ENCODE measurements at regions not wholly inside any gene's neighbourhood (a gene's known extent, or its start where the extent isn't known, plus 50 kb on each side); places are given as distances from the start of the nearest gene placed in this dataset.

DNA sequence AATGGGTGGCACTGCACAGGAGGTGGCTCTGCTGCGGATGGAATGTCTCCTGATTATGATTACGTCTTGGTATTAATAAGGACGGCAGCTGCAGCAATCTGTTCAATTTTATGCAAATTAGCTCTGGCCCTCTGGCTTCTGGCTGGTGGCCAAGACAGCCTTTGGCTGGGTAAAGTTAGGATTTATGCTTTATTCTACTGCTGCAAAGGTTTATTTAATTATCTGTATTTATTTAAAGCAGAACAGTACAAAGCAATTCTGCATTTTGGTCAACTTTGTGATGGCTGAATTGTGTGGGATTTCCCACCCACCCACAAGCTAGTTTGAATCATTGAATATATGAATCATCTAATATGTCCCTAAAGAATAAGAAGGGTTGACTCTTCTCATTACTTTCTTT is 745.6 kb upstream of the FAM241A start:
- DNase-seq (ENCODE audit: low read depth, low spot score), result no peak
- no peak for ATAC-seq
- Histone ChIP-seq H3K27ac (ENCODE audit: low read length) (no peak overlapping the region), H3K4me3 (ENCODE audit: low read depth in 2 of 2, low read length in 2 of 2) (no peak overlapping the region), H3K9me3 (ENCODE audit: control insufficient read depth, insufficient read depth, low read depth, low read length) (no peaks in the 10 kb centered on the region), H3K27me3 (ENCODE audit: control insufficient read depth, insufficient read depth, low read length) (no peaks in the 10 kb centered on the region), H3K4me1 (ENCODE audit: control insufficient read depth, insufficient read depth, low read length) (no peaks in the 10 kb centered on the region), H3K36me3 (ENCODE audit: control insufficient read depth, insufficient read depth, low read length) (no peaks in the 10 kb centered on the region)
- in situ Hi-C loops (cut with HindIII; ENCODE audit: low pct_unique_long_range_greater_than_20kb, low sequenced_read_pairs) (no loop called here), intact Hi-C loops (cut with micrococcal nuclease; ENCODE audit: unreplicated experiment) (no loop called here)
- CTCF ChIA-PET, result no interaction called here
- TF ChIP-seq SIN3A (IDR thresholded peaks at IDR 0.05; ENCODE audit: borderline replicate concordance, insufficient read depth, low read depth, low read length), result no peak
- TF ChIP-seq POLR2AphosphoS5 (IDR thresholded peaks at IDR 0.05; ENCODE audit: low read depth, low read length), result no peak
- TF ChIP-seq, protein P1, sequence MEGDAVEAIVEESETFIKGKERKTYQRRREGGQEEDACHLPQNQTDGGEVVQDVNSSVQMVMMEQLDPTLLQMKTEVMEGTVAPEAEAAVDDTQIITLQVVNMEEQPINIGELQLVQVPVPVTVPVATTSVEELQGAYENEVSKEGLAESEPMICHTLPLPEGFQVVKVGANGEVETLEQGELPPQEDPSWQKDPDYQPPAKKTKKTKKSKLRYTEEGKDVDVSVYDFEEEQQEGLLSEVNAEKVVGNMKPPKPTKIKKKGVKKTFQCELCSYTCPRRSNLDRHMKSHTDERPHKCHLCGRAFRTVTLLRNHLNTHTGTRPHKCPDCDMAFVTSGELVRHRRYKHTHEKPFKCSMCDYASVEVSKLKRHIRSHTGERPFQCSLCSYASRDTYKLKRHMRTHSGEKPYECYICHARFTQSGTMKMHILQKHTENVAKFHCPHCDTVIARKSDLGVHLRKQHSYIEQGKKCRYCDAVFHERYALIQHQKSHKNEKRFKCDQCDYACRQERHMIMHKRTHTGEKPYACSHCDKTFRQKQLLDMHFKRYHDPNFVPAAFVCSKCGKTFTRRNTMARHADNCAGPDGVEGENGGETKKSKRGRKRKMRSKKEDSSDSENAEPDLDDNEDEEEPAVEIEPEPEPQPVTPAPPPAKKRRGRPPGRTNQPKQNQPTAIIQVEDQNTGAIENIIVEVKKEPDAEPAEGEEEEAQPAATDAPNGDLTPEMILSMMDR (IDR thresholded peaks at IDR 0.05), result no peak
- no peak for TF ChIP-seq TCF7L2 (IDR thresholded peaks at IDR 0.05; ENCODE audit: low read depth, low read length)
- TF ChIP-seq, protein P2, sequence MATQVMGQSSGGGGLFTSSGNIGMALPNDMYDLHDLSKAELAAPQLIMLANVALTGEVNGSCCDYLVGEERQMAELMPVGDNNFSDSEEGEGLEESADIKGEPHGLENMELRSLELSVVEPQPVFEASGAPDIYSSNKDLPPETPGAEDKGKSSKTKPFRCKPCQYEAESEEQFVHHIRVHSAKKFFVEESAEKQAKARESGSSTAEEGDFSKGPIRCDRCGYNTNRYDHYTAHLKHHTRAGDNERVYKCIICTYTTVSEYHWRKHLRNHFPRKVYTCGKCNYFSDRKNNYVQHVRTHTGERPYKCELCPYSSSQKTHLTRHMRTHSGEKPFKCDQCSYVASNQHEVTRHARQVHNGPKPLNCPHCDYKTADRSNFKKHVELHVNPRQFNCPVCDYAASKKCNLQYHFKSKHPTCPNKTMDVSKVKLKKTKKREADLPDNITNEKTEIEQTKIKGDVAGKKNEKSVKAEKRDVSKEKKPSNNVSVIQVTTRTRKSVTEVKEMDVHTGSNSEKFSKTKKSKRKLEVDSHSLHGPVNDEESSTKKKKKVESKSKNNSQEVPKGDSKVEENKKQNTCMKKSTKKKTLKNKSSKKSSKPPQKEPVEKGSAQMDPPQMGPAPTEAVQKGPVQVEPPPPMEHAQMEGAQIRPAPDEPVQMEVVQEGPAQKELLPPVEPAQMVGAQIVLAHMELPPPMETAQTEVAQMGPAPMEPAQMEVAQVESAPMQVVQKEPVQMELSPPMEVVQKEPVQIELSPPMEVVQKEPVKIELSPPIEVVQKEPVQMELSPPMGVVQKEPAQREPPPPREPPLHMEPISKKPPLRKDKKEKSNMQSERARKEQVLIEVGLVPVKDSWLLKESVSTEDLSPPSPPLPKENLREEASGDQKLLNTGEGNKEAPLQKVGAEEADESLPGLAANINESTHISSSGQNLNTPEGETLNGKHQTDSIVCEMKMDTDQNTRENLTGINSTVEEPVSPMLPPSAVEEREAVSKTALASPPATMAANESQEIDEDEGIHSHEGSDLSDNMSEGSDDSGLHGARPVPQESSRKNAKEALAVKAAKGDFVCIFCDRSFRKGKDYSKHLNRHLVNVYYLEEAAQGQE (IDR thresholded peaks at IDR 0.05; ENCODE audit: insufficient read depth in 1 of 2, low read depth in 2 of 2, low read length in 1 of 2), result no peak
- POLR2A ChIA-PET, result no interaction called here
- BruUV-seq (replicated peaks), result no TSS peak

DNA sequence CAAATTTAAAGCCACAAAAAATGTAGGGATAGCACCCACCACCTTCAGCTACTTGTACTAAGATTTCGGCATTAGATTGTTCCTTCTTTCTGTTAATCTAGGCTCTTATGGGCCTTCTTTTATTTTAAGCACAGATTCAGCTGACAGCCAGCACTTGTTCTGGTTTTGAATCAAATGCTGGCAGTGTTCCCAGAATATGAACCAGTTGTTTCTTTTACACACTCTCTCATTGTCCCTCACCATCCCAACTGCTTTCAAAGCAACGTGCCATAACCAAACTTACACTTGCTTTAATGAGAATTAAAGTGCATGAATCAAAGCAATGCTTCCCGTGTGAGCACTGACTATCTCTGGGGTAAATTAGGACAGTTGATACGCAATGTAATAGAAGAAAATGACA is 744.5 kb upstream of the FAM241A start:
- ChIA-PET POLR2A (no interaction called here), CTCF (no interaction called here)
- Histone ChIP-seq H3K4me3 (ENCODE audit: low read depth in 2 of 2, low read length in 2 of 2) (no peak overlapping the region), H3K27ac (ENCODE audit: low read length) (no peak overlapping the region), H3K27me3 (ENCODE audit: control insufficient read depth, insufficient read depth, low read length) (no peaks in the 10 kb centered on the region), H3K9me3 (ENCODE audit: control insufficient read depth, insufficient read depth, low read depth, low read length) (no peaks in the 10 kb centered on the region), H3K4me1 (ENCODE audit: control insufficient read depth, insufficient read depth, low read length) (no peaks in the 10 kb centered on the region), H3K36me3 (ENCODE audit: control insufficient read depth, insufficient read depth, low read length) (no peaks in the 10 kb centered on the region)
- intact Hi-C loops (cut with micrococcal nuclease; ENCODE audit: unreplicated experiment), result no loop called here
- in situ Hi-C loops (cut with HindIII; ENCODE audit: low pct_unique_long_range_greater_than_20kb, low sequenced_read_pairs), result no loop called here
- ATAC-seq (no peak), DNase-seq (ENCODE audit: low read depth, low spot score) (no peak)
- TF ChIP-seq, protein P1 (IDR thresholded peaks at IDR 0.05), result no peak
- TF ChIP-seq, protein P2 (IDR thresholded peaks at IDR 0.05; ENCODE audit: insufficient read depth in 1 of 2, low read depth in 2 of 2, low read length in 1 of 2), result no peak
- TF ChIP-seq POLR2AphosphoS5 (IDR thresholded peaks at IDR 0.05; ENCODE audit: low read depth, low read length), result no peak
- TF ChIP-seq SIN3A (IDR thresholded peaks at IDR 0.05; ENCODE audit: borderline replicate concordance, insufficient read depth, low read depth, low read length), result no peak
- no peak for TF ChIP-seq TCF7L2 (IDR thresholded peaks at IDR 0.05; ENCODE audit: low read depth, low read length)
- BruUV-seq (replicated peaks), result no TSS peak
